SK-N-SH (cell line): ENCODE measurements at regions not wholly inside any gene's neighbourhood (a gene's known extent, or its start where the extent isn't known, plus 50 kb on each side); places are given as distances from the start of the nearest gene placed in this dataset.

Source experiments
- CTCF ChIP-seq: fragments of 200-600 bp; sonication (generic); IDR thresholded peaks from 2 replicates; pipeline ENCODE4 v1.6.1; 2017; ENCODE audit warnings: antibody characterized with exemption, mild to moderate bottlenecking, moderate library complexity
- REST ChIP-seq: IDR thresholded peaks from 2 replicates; pipeline ENCODE4 v1.6.1; 2012; ENCODE audit warnings: mild to moderate bottlenecking, low read depth, low read length, moderate library complexity

- no peak for TF ChIP-seq REST
- TF ChIP-seq CTCF: no peak
Observed at GRCh38 chr2:30394096-30394495, 53.0 kb upstream of the LCLAT1 start.
